ENCODE measurements at regions not wholly inside any gene's neighbourhood (a gene's known extent, or its start where the extent isn't known, plus 50 kb on each side); places are given as distances from the start of the nearest gene placed in this dataset.

DNA sequence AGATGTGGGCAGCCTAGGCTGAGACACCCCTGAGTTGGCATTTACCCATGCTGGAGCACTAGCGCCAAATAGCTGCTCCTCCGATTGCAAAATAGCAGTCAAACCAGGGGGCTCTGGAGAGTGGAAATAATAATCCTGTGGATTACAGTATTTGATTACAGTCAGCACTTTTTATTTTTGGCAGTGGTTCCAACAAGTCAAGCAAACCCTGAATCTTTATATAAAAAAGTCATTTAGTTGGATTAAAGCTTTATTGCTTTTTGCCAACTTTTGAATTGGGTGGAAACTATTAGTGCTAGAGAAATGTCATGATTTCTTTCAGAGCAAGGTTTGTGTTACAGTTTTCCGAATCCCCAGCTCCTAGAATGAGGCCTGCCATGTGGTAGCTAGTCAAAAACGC, 99.3 kb upstream of the FAM20A start:
- H3K27ac ChIP-seq = no peak overlapping the region
- no peaks in the 10 kb centered on the region for H3K4me1 ChIP-seq
- ATAC-seq = no peak
- no peaks in the 10 kb centered on the region for H3K27me3 ChIP-seq (ENCODE audit: insufficient read depth in 3 of 3, low read length in 2 of 3)
- WGBS, 3 donors = 49 to 65% (median 52%) methylated on average over 4 of the region's 4 CpGs
- no peaks in the 10 kb centered on the region for H3K36me3 ChIP-seq (ENCODE audit: insufficient read depth in 1 of 2, low read depth in 1 of 2)
- H3K9me3 ChIP-seq = no peaks in the 10 kb centered on the region
- H3K4me3 ChIP-seq = no peak overlapping the region
- DNase-seq = no peak
- TF ChIP-seq, protein P1, sequence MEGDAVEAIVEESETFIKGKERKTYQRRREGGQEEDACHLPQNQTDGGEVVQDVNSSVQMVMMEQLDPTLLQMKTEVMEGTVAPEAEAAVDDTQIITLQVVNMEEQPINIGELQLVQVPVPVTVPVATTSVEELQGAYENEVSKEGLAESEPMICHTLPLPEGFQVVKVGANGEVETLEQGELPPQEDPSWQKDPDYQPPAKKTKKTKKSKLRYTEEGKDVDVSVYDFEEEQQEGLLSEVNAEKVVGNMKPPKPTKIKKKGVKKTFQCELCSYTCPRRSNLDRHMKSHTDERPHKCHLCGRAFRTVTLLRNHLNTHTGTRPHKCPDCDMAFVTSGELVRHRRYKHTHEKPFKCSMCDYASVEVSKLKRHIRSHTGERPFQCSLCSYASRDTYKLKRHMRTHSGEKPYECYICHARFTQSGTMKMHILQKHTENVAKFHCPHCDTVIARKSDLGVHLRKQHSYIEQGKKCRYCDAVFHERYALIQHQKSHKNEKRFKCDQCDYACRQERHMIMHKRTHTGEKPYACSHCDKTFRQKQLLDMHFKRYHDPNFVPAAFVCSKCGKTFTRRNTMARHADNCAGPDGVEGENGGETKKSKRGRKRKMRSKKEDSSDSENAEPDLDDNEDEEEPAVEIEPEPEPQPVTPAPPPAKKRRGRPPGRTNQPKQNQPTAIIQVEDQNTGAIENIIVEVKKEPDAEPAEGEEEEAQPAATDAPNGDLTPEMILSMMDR (IDR thresholded peaks at IDR 0.05) = no peak
- intact Hi-C loops (cut with DNase I) = no loop called here

DNA sequence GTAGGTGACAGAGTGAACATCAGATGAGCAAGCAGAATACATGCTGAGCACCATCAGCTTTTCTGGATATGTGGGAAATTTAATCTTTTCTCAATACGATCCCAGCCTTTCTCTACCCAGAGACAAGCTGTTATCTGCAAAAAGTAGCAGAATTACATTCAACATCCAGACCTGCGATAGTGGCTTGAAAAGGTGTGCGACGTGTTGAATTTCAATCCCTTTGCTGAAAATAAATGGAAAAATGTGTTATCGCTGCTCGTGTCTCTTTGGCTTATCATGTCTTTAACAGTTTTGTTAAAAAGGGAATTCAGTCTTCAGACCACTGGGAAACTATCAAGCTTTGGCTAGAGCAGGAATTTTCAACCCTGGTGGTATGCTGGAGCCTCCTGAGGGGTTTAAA, 98.8 kb upstream of the FAM20A start:
- H3K4me1 ChIP-seq = no peaks in the 10 kb centered on the region
- DNase-seq = no peak
- intact Hi-C loops (cut with DNase I) = no loop called here
- no peaks in the 10 kb centered on the region for H3K27me3 ChIP-seq (ENCODE audit: insufficient read depth in 3 of 3, low read length in 2 of 3)
- no peaks in the 10 kb centered on the region for H3K36me3 ChIP-seq (ENCODE audit: insufficient read depth in 1 of 2, low read depth in 1 of 2)
- WGBS, 3 donors = 72 to 91% (median 88%) methylated on average over 6 of the region's 6 CpGs
- no peak for ATAC-seq
- H3K9me3 ChIP-seq = no peaks in the 10 kb centered on the region
- H3K27ac ChIP-seq = no peak overlapping the region
- no peak overlapping the region for H3K4me3 ChIP-seq
- TF ChIP-seq, protein P1 (IDR thresholded peaks at IDR 0.05) = no peak

DNA sequence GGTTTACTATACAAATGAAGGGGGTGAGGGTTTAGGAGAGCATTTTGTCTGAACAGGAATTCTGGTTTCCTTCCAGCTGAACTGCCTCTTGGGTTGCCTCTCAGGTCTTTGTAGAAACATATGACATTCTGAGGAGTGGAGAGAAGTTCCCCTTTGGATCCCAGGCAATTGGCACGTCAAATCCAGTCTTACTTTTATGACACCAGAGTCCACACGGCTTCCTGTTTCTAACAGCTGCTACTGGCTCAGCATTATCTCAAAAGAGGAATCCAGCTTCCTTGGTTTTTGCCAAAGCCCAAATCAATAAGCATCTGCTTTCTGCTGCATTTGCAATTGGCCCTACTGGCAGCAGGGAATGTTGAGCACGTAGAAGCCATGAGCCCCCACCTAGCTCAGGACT, 97.6 kb upstream of the FAM20A start:
- Histone ChIP-seq H3K36me3 (ENCODE audit: insufficient read depth in 1 of 2, low read depth in 1 of 2) (no peaks in the 10 kb centered on the region), H3K4me3 (no peak overlapping the region), H3K27me3 (ENCODE audit: insufficient read depth in 3 of 3, low read length in 2 of 3) (no peaks in the 10 kb centered on the region), H3K27ac (no peak overlapping the region), H3K9me3 (no peaks in the 10 kb centered on the region), H3K4me1 (no peaks in the 10 kb centered on the region)
- intact Hi-C loops (cut with DNase I) = no loop called here
- ATAC-seq = no peak
- DNase-seq = no peak
- TF ChIP-seq, protein P1 (IDR thresholded peaks at IDR 0.05) = no peak
- WGBS, 3 donors = 14 to 21% (median 15%) methylated on average over 3 of the region's 3 CpGs

DNA sequence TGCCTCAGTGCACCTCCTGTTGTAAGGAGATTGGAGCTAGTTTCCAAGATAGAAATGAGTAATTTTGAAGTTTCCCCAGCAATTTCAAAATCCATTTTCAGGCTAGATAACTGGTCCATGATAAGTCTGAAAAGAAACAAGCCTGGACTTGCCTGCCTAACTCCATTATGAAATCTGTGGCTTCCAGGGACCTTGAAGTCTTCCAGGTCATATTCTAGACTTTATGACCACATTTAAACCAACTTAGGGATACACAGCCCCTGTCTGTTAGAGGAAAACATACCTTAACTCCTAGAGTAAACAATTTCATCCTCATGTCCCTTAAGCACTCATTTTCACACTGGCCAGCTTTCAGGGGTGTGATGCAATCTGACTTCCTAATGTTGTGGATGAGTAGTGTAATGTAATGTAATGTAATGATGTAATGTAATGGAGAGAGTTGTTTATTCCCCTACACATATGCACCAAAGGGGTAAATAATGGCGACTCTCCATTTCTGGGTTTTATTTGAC, 96.7 kb upstream of the FAM20A start:
- no peak overlapping the region for H3K4me3 ChIP-seq
- H3K27ac ChIP-seq = peak overlapping the region; percentile 16
- intact Hi-C loops (cut with DNase I) = no loop called here
- no peaks in the 10 kb centered on the region for H3K36me3 ChIP-seq (ENCODE audit: insufficient read depth in 1 of 2, low read depth in 1 of 2)
- TF ChIP-seq, protein P1 (IDR thresholded peaks at IDR 0.05) = no peak
- peak in 1 of 2 donors; percentile 27 for DNase-seq
- no peaks in the 10 kb centered on the region for H3K9me3 ChIP-seq
- H3K4me1 ChIP-seq = no peaks in the 10 kb centered on the region
- H3K27me3 ChIP-seq (ENCODE audit: insufficient read depth in 3 of 3, low read length in 2 of 3) = no peaks in the 10 kb centered on the region
- ATAC-seq = peak in 1 of 4 donors; percentile 32
- WGBS, 3 donors = 78 to 83% (median 82%) methylated on average over 1 of the region's 1 CpG

DNA sequence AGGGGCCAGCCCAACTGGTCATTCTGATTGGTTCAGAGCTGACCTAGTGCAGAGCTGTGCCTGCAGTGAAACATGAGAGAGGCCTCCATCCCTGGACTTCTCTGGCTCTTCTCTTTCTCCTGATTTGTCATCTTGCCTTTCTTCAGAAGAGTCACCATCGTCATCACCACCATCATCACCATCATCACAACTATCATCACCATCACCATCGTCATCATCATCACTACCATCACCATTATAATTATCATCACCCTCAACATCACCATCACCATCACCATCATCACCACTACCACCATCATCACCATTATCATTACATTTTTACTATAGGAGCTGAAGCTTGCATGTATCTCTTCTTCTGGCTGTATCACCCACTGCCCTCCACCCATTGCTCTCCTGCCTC, 94.5 kb upstream of the FAM20A start:
- no peak overlapping the region for H3K4me3 ChIP-seq
- H3K36me3 ChIP-seq (ENCODE audit: insufficient read depth in 1 of 2, low read depth in 1 of 2) = no peaks in the 10 kb centered on the region
- ATAC-seq (no peak), DNase-seq (no peak)
- TF ChIP-seq, protein P1 (IDR thresholded peaks at IDR 0.05) = no peak
- H3K4me1 ChIP-seq = no peaks in the 10 kb centered on the region
- intact Hi-C loops (cut with DNase I) = no loop called here
- H3K27me3 ChIP-seq (ENCODE audit: insufficient read depth in 3 of 3, low read length in 2 of 3) = no peaks in the 10 kb centered on the region
- 90 to 100% (median 100%) methylated on average over 2 of the region's 2 CpGs for WGBS, 3 donors
- H3K27ac ChIP-seq = no peak overlapping the region
- no peaks in the 10 kb centered on the region for H3K9me3 ChIP-seq
